NCI-H2227 (cell line): ENCODE measurements at regions not wholly inside any gene's neighbourhood (a gene's known extent, or its start where the extent isn't known, plus 50 kb on each side); places are given as distances from the start of the nearest gene placed in this dataset.
"Not testable (repeated sequence)": the region's sequence is repeated elsewhere in the genome, so short reads cannot be mapped to it uniquely, and the experiment has no call there.

Source experiments
- DNase-seq: peaks from one replicate; lab custom pipeline; 2025; ENCODE audit not compliant: unreplicated experiment; lab: John Stamatoyannopoulos, UW

DNA sequence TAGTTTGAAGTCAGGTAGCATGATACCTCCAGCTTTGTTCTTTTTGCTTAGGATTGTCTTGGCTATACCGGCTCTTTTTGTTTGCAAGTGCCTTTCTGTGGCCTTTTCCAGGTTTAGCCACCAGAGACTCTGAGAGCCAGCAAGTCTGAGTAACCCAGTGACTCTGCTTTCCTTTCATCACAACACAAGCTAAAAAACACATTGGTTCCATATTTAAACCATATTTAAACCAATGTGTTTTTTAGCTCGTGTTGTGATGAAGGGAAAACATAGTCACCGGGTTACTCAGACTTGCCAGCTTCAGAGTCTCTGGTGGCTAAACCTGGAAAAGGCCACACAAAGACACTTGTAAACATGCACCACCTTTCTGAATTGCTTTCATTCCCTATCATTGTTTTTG, 493.3 kb downstream of the NTRK2 start:
- no peak for DNase-seq

DNA sequence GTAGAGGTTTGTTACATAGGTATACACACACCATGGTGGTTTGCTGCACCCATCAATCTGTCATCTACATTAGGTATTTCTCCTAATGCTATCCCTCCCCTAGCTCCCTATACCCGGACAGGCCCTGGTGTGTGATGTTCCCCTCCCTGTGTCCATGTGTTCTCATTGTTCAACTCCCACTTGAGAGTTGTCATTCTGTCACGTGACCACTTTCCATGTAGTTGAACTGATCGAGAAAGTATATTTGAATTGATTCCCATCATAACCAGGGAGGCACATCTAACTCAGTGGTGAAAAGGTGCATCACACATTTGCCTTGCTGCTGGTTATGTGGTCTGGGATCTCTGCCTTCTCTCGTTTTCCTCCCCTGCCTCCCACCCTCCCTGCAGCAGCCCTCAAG, 491.4 kb downstream of the NTRK2 start:
- DNase-seq: not testable (repeated sequence)

DNA sequence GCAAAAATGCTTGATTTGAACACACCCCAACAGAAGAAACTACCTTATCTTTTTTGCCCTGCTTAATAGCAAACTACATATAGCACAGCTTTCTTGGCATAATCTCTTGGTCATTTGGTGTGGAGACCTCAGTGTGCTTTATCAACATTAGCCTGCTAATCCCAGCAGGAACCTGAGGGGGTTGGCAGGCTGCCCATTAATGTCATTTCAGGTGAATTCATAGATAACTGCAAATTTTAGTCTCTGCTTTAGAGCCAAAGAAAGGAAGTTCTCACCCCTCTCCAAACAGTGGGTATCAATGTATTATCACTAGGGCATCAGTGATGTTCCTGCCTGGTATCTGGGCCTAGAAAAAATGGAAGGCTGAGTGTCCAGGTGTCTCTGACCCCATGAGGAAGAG, 489.0 kb downstream of the NTRK2 start:
- peak; percentile 21 for DNase-seq

DNA sequence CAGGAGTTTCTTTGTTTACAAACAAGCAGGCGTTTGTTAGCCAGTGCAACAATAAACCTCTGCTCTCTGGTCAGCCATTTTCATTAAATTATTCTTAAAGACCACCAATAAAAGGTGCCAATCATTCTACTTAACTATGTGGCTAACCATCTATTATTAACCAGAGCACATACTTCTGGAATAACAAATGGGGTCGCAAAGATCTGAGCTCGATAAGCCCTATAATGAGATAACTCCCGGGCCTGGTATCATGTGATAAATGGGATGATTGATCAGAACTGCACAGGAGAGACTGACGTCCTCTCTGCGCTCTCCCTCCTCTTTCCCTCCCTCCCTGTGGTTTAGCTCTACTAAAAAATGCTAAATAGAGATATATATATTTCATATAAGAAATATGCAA, 488.2 kb downstream of the NTRK2 start:
- DNase-seq: no peak

DNA sequence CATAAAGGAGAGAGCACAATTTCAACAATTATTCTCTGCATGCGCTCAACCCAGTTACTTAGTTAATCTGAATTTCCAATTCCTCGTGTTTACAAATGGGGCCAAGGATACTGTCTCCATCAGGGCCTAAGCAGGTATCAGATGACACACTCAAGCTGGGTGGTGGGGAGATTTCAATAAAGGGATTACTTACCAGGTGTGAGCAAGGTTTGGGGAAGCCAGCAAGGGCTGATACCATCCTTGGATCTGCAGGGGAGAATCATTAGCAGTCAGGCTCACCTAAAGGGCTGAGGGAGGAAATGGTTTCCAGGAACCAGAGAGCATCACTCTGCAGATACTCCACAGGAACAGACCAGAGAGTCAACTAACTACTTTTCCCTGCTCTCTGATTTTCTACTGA, 487.1 kb downstream of the NTRK2 start:
- DNase-seq: no peak

DNA sequence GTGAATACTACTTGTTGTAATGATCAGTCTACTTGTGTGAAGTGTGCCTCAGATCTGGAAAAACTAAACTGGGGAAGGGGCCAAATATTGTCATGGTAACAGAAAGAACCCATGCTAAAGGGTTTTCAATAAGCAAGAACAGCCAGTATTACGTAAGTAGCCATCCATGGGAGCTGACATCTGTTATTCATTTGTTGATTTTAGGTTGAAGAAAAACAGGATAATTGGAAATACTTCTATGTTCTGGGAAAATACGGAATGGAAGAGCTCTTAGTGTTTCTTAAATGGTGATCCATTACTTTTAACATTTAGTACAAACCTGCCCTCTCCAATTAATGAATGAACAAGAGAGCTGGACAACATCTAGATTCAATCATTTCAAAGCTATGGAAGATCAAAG, 485.8 kb downstream of the NTRK2 start:
- no peak for DNase-seq

DNA sequence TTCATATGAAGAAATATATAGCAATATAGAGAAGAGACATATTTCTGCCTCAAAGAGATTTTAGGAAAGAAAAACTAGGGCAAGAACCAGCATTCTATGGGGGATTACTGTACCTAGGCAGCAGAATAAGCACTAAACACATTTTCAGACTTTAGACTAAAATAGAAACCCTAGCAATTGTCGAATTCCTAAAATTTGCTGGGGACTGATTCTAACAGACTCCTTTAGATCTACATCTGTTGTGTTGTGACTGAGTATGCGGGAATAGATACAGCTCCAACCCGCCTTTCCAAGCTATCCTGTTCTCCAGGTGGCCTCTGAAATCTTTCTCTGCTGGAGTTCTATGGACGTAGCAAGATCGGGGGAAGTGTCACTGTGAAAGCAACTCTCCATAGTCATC, 482.2 kb downstream of the NTRK2 start:
- DNase-seq: no peak

DNA sequence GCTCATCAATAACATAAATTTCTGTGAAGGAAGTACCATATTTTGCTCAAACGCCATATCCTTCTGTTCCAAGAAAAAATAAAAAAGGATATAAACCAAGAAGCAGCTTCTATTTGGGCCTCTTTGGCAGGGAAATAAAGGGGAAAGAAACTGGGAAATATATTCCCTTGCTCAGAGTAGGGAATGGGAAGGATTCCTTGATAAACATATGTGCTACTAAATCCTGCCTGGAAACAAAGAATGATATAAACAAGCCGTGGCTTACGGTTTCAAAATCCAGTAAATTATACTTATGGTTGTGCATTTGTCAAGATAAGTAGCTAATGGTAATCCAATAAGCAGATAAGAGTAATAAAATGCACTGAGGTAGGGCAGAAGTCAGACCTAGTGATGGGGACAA, 481.6 kb downstream of the NTRK2 start:
- DNase-seq: no peak

DNA sequence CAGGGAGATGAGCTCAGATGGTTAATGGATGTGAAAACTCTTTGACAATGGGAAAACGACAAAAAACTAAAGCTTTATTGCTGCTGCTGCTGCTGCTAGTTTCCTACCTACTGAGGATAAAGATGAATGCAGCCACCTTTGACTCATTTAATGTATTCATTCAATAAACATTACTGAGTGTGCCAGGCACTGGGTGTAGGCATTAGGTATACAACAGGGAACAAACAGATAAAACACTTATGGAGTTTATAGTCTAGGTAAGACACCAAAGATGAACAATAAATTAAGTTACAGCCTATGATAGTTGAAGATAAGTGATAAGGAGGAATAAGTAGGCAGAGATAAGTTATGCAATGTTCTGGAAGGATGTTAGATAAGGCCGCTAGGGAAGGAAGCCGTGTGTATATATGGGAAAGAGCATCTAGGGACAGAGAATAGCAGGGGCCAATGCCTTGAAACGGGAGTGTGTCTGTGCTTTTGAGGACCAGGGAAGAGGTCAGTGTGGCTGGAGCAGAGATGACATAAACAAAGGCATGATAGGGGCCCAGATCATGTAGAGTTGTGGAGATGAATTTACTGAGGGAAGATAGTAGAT, 477.6 kb downstream of the NTRK2 start:
- DNase-seq: no peak

DNA sequence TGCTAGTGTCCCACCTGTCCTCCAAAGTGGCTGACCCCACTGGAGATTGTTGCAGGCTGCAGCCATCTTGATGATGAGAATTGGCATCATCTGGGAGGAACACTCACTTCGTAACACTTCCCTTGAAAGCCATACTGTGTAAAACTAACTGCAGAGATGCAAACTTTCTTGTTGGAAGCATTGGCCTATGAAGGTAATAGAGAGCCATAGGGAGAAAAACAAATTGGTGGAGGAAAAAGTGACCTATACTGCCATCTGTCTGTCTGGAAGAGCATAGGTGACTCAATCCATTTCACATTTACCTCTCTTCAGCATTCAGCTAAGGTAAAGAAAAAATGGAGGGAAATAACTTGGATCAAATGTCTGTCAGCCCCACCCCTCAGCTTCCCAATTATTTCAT, 473.4 kb downstream of the NTRK2 start:
- no peak for DNase-seq

DNA sequence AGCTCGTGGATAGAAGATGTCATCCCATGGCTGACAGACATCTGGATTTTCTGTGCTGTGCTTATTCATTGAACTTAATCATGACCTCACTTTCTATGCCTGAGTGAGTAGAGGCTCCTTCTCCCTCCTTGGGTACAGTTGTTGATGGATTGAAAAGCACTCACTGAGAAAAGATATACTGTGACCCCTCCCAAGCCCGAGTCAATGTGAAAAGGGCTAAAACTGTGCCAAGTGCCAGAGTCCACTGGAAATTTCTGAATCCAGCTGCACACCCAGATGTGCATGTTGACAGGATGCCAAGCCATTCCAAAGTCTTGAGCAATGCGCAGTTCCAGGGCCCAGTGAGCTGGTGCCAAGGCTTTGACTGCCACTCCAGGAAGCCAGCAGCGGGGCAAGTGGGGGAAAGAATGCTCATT, 473.0 kb downstream of the NTRK2 start:
- DNase-seq: no peak

DNA sequence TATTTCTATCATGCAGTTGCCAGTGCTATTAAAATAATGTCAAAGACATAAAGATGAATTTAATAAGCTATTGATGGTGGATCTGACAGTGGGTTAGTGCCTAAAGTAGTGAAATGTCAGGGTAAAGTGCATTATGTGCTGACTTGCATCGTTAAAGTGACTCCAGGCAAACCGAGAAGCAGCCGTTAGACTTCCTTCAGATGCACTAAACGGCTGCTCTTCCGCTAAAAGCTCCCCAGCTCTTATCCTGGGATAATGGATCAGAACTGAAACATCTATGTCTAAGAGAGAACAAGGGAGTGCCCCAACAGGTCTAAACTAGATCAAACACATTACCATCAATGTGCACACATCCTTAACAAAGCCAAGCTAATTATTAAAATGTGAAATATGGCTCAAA, 468.2 kb downstream of the NTRK2 start:
- DNase-seq: no peak

DNA sequence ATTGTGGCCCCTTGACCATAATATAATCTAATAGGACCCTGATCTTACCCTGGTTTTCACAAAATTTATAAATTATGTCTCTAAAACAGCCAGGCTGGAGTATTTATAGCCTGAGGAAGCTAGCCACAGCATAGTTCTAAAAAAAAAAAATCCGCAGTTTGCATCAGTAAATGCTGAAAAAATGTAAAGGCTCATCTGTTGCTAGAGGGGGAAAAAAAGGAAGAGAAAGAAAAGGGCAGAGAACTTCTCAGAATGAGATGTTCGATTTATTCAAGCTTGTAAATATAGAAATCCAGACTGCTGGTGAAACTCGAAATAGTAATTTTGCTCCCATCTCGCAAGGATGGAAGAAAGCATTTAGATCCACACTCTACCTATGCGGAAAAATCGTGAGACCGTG, 467.5 kb downstream of the NTRK2 start:
- DNase-seq: no peak

DNA sequence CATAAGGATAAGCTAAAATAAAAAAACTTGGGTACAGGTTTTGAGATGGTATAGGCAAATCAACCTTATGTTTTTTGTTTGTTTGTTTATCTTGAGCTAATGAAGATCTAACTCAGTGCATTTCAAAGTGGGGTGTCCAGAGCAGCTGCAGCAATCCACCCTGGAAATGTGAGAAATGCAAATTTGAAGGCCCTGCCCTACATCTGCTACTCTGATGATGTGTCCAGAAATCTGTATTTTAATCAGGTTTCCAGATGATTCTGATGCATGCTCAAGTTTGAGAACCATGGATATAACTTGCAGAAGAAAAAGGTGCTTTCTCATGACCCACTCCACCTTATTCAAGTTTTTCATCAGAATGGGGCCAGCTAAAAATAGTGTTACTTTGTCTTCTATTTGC, 467.0 kb downstream of the NTRK2 start:
- DNase-seq: no peak

DNA sequence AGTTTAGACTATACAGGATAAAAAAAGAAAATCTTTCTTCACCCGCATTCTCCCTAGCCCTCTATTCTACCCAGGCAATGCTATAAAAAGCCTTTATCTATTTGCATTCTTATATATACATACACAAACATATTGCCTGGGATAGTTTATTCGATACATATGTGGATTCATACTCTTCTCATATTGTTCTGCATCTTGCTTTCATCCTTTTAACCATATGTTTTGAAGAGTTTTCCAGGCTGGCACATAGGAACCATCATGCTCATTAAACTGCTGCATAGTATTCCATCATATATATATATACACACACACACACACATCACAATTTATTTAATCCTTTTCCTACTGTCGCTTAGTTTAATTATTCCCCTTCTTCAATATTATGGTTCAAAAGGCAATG, 461.2 kb downstream of the NTRK2 start:
- DNase-seq: no peak

DNA sequence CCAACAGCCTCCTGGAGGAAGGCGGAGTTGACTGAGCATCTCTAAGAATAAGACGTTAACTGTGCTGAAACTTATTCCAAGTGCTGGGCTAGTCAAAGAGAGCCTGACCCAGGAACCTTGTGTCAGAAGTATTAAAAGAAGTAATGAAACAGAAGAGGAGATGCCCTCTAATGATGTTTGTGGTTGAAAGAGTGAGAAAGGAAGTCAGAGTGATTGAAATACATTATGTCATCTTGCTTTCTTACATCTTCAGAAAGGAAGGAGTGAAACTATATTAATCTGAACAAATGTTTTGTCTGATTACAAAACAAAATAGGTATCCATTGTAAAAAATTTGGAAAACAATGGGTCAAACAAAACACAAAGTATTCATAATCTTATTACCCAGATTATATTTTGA, 460.7 kb downstream of the NTRK2 start:
- DNase-seq: no peak

DNA sequence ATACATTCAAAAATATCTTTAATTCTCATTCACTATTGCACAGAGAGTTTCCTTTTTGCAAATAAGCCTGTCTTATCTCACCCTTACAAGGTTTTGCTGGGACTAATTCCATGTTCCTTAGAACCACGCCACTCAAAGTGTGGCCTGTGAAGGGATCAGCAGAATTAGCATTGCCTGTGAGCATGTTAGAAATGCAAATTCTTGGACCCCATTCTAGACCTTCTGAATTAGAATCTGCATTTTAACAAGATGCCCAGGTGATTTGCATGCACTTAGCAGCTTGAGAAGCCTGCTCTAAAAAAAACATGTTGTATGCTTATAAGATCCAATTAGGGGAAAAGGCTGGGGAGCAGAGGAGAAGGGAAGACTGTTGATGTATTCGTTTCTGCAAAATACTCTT, 460.0 kb downstream of the NTRK2 start:
- no peak for DNase-seq

DNA sequence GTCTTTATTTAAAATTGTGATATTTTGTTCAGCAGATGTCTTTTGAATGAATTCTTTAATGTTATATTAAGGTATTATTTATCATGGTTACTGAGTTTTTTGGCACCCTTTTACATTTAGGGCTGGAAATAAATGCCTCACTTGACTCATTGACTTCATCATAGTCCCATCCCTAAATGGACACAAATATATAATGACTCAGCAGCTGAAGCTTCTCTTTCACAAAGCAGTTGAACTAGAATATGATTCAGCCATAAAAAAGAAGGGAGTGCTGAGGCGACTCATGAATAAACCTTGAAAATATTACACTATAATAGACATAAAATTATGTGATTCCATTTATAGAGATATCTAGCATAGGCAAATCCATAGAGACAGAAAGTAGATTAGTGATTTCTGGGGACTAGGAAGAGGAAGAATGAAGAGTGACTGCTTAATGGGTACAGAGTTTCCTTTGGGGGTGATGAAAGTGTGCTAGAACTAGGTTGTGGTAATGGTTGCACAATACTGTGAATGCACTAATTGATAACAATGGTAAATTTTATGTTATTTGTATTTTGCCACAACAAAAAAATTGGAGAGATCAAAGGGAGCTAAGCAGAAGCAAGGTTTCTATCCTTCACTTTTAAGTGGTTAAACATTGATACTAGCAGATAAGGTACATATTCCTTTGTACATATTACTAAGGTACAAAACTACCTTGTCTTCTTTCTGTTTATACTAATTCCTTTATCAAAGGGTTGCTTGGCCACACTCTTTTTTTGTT, 449.6 kb downstream of the NTRK2 start:
- no peak for DNase-seq

DNA sequence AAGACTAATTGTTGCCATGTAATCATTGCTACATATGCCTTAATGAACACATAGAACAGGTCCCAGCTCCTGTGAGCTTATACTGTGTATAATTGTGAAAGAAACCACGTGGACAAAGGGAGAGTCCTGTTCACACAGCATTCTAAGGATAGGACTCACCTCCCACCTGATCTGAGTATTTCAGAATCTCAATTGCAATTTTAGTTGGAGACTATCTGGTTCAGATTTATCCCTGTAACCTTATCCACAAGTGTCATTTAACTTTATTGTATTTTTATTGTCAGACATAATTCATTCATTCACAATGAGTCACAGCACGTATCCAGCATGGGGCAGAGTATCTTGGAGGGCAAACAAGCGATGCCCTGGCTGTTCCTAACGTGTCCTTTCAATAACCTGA, 448.3 kb downstream of the NTRK2 start:
- no peak for DNase-seq

DNA sequence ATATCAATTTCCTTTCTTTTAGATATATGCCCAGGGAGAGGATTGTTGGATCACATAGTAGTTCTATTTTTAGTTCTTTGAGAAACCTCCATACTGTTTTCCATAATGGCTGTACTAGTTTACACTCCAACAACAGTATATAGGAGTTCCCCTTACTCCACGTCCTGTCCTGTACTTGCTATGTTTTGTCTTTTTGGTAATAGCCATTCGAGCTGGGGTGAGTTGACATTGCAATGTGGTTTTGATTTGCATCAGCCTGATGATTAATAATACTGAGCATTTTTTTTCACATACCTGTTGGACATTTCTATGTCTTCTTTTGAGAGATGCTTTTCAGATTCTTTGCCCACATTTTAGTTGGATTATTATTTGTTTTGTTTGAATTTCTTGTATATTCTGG, 445.9 kb downstream of the NTRK2 start:
- no peak for DNase-seq

DNA sequence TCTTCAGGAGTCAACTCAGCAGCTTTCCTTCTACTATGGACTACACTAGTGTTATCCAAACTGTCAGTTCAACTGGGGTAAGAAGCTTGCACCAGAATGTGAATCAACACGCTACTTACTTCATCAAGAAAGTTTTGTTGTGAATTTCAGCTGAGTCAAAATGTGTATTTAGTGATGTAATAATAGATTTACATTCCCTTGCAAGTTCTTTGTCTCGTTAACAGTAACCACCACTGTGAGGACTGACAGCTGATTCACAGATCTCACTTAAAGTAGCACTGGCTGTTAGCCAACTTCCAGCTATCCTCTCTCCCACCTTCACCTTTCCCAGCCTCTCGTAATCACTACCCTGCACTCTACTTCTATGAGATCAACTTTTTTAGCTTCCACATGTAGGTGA, 445.3 kb downstream of the NTRK2 start:
- DNase-seq: no peak

DNA sequence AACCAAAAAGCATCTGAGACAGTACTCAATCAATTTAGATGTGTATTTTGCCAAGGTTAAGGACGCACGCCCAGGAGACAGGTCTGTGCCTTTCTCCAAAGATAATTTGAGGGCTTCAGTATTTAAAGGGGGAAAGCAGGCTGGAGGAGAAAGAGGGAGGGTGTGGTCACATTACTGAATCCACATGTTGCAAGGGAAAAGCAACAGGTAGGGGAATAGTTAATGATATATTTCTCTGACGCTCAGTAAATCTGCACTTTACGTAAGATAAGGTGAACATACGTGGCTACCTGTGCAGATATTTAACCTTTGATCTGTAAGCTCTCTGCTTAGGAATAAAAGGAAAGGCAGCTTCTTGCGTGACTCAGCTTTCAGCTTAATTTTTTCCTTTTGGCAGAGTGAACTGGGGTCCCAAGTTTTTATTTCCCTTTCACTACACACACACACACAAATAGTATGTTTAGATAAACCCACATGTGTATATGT, 443.4 kb downstream of the NTRK2 start:
- no peak for DNase-seq

DNA sequence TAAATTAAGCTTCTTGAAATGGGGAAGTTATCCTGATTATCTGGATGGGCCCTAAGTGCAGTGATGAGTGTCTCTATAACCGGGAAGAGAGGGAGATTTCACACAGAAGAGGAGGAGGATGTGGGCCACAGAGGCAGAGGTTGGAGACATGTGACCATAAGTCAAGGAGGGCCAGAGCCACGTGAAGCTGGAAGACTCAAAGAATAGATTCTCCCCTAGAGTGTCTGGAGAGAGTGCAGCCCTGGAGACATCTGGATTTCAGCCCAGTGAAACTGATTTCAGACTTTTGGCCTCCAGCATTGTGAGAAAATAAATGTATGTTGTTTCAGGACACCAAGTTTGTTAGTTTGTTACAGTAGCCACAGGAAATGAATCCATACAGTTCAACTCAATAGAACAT, 442.9 kb downstream of the NTRK2 start:
- DNase-seq: no peak
